Right lobe of liver (tissue), 4 donors: ENCODE measurements at regions not wholly inside any gene's neighbourhood (a gene's known extent, or its start where the extent isn't known, plus 50 kb on each side); places are given as distances from the start of the nearest gene placed in this dataset.

ENCODE experiments used
- POLR2A ChIP-seq: fragments of 450-650 bp; IDR thresholded peaks from one replicate; pipeline ENCODE4 v1.6.1; 2017; ENCODE audit warnings: antibody characterized with exemption, mild to moderate bottlenecking
- TF ChIP-seq, protein P1 (sequence below), 4 donors: fragments of 200-600 bp in 3 of 4; fragments of 450-650 bp in 1 of 4; IDR thresholded peaks; one replicate each; pipeline versions ENCODE4 v1.5.1 to v1.8.0; 2016 to 2022; ENCODE audit warnings: antibody characterized with exemption in 4 of 4, mild to moderate bottlenecking in 2 of 4
- donor health status: DM: no; HTN: no; CAD: no.
- donor health status: DM: no; HTN: no; CAD: no.
- donor health status: DM: no; HTN: yes; CAD: no.

DNA sequence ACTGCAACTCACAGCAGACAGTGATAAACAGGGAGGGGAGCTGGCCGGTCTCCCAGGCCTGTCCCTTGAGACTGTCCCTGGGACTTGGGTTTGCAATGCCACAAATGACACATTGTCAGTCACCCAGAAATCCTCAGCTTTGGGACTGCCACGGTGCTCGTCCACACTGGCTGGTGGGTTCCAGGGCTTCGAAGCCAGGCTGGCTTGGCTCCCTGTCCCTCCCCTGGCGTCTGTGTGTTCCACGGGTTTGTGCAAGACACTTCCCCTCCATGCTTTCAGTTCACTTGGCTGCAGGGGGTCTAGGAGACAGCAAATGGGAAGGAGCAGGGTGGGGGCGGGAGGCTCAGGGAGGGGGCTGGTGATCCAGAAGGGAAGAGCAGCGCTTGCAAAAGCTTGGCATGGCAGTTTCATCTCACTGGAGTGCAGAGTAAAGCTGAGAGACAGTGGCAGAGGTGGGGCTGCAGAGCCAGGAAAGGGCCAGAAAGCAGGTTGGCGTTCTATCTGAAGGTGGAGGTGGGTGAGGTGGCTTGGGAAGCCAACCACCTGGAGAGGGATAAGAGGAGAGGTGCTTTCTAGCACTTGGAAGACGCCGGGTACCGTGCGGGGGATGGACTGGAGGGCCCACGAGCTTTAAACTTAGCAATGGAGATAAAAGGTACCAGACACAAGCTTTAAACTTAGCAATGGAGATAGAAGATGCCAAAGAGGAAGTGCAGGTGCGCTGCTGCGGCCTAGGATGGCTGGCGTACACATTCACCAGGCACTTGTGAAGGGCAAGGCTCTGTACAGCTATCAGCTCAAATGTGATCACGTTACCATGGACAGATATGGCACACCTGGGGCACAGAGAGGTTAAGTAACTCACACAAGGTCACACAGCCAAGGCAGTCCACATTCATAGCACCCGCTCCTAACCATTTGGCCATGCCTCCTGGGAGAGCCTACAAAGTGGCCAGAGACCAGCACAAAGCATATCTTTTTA, 86.4 kb upstream of the SHISAL1 start:
- TF ChIP-seq, protein P1, sequence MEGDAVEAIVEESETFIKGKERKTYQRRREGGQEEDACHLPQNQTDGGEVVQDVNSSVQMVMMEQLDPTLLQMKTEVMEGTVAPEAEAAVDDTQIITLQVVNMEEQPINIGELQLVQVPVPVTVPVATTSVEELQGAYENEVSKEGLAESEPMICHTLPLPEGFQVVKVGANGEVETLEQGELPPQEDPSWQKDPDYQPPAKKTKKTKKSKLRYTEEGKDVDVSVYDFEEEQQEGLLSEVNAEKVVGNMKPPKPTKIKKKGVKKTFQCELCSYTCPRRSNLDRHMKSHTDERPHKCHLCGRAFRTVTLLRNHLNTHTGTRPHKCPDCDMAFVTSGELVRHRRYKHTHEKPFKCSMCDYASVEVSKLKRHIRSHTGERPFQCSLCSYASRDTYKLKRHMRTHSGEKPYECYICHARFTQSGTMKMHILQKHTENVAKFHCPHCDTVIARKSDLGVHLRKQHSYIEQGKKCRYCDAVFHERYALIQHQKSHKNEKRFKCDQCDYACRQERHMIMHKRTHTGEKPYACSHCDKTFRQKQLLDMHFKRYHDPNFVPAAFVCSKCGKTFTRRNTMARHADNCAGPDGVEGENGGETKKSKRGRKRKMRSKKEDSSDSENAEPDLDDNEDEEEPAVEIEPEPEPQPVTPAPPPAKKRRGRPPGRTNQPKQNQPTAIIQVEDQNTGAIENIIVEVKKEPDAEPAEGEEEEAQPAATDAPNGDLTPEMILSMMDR (IDR thresholded peaks at IDR 0.05): no peak
- no peak for TF ChIP-seq POLR2A
